Vagina (tissue), 2 donors: ENCODE measurements at regions not wholly inside any gene's neighbourhood (a gene's known extent, or its start where the extent isn't known, plus 50 kb on each side); places are given as distances from the start of the nearest gene placed in this dataset.
A peak's percentile ranks its signal among the peaks of the same experiment; 100 is the strongest.

Experiments
- DNase-seq, 2 donors: peaks; one replicate each; pipeline ENCODE4 v3.0.0-alpha.2; 2017; ENCODE audit errors: extremely low spot score in 2 of 2
- H3K27ac ChIP-seq: fragments of 200-600 bp; sonication (generic); one replicate; pipeline ENCODE4 v1.5.1; 2019
- H3K27me3 ChIP-seq: fragments of 200-600 bp; sonication (generic); one replicate; pipeline ENCODE4 v1.5.1; 2019
- H3K36me3 ChIP-seq, 2 donors: fragments of 200-600 bp; sonication (generic); one replicate each; pipeline ENCODE4 v1.5.1; 2017 to 2019
- H3K4me1 ChIP-seq: fragments of 200-600 bp; sonication (generic); one replicate; pipeline ENCODE4 v1.5.1; 2019
- H3K4me3 ChIP-seq, 2 donors: fragments of 200-600 bp; sonication (generic); 1 replicate in 1 of 2; 2 replicates in 1 of 2; pipeline ENCODE4 v1.5.1; 2016 to 2019
- H3K9me3 ChIP-seq: fragments of 200-600 bp; sonication (generic); one replicate; pipeline ENCODE4 v1.5.1; 2019
- POLR2A ChIP-seq, 2 donors: fragments of 450-650 bp; IDR thresholded peaks; one replicate each; pipeline ENCODE4 v1.6.1; 2017; ENCODE audit warnings: antibody characterized with exemption in 2 of 2, mild to moderate bottlenecking in 2 of 2, moderate library complexity in 2 of 2
- POLR2AphosphoS5 ChIP-seq, 2 donors: sonication (generic); formaldehyde crosslinking; IDR thresholded peaks; one replicate each; pipeline ENCODE4 v1.9.0; 2017; ENCODE audit warnings: antibody characterized with exemption in 2 of 2, mild to moderate bottlenecking in 2 of 2, low read depth in 1 of 2; ENCODE audit not compliant: insufficient read depth in 1 of 2
- intact Hi-C: fragments of 100-400 bp; cut with DNase I; formaldehyde crosslinking; loops from one replicate; pipeline ENCODE4 v1.15.1; 2023
- TF ChIP-seq, protein P1 (sequence below), 3 experiments: fragments of 450-650 bp in 2 of 3; fragments of 200-600 bp in 1 of 3; sonication (generic) in 1 of 3; IDR thresholded peaks; one replicate each; pipeline ENCODE4 v1.5.1; 2017 to 2019; ENCODE audit warnings: antibody characterized with exemption in 3 of 3, mild to moderate bottlenecking in 2 of 3, moderate library complexity in 2 of 3

DNA sequence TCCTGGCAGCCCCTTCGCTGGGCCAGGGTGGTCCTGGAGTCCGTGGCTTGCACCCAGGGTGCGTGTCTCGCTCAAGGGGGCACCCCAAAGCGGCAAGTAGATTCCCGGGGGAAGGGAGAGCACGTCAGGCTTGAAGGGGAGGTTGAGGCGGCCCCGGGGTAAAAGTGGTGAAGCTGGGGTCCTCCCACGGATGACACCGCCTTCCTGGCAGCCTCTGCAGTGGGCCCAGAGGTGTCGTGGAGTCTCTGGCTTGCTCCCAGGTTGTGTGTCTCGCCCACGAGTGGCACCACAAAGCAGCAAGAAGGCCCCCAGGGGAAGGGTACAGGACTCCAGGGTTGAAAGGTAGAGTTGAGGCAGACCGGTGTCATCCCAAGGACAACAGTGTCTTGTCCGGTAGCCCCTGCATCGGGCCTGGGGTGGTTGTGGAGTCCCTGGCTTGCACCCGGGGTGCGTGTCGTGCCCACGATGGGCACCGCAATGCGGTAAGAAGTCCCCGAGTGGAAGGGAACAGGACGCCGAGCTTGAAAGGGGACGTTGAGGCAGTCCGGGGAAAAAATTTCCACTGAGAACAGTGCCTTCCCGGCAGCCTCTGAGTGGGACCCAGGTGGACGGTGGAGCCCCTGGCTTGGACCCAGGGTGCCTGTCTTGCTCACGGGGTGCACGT, 158.0 kb upstream of the ALG10B start:
- no peak overlapping the region for H3K4me3 ChIP-seq
- intact Hi-C loops, result no loop called here
- H3K27ac ChIP-seq, result no peak overlapping the region
- H3K36me3 ChIP-seq, result no peaks in the 10 kb centered on the region
- TF ChIP-seq, protein P1, sequence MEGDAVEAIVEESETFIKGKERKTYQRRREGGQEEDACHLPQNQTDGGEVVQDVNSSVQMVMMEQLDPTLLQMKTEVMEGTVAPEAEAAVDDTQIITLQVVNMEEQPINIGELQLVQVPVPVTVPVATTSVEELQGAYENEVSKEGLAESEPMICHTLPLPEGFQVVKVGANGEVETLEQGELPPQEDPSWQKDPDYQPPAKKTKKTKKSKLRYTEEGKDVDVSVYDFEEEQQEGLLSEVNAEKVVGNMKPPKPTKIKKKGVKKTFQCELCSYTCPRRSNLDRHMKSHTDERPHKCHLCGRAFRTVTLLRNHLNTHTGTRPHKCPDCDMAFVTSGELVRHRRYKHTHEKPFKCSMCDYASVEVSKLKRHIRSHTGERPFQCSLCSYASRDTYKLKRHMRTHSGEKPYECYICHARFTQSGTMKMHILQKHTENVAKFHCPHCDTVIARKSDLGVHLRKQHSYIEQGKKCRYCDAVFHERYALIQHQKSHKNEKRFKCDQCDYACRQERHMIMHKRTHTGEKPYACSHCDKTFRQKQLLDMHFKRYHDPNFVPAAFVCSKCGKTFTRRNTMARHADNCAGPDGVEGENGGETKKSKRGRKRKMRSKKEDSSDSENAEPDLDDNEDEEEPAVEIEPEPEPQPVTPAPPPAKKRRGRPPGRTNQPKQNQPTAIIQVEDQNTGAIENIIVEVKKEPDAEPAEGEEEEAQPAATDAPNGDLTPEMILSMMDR (IDR thresholded peaks at IDR 0.05), result no peak
- TF ChIP-seq POLR2AphosphoS5 (IDR thresholded peaks at IDR 0.05; ENCODE audit: insufficient read depth in 1 of 2, low read depth in 1 of 2), result no peak
- TF ChIP-seq POLR2A (IDR thresholded peaks at IDR 0.05), result no peak
- H3K9me3 ChIP-seq, result no peaks in the 10 kb centered on the region
- DNase-seq, result peak; percentile 74 to 81
- H3K27me3 ChIP-seq, result no peaks in the 10 kb centered on the region
- H3K4me1 ChIP-seq, result no peaks in the 10 kb centered on the region

DNA sequence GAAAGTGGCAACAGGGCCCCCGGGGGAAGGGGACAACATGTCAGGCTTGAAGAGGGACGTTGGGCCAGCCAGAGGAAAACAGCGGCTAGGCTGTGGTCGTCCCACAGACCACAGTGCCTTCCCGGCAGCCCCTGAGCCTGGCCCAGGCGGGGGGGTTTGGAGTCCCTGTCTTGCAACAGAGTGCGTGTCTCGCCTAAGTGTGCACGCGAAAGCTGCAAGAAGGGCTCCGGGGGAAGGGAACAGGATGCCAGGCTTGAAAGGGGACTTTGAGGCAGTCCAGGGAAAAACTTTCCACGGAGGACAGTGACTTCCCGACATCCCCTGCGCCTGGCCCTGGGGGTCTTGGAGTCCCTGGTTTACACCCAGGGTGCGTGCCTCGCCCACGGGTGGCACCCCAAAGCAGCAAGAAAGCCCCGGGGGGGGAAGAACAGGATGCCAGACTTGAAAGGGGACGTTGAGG, 157.5 kb upstream of the ALG10B start:
- Histone ChIP-seq H3K4me1 (no peaks in the 10 kb centered on the region), H3K27me3 (no peaks in the 10 kb centered on the region), H3K36me3 (no peaks in the 10 kb centered on the region), H3K4me3 (no peak overlapping the region), H3K27ac (no peak overlapping the region), H3K9me3 (no peaks in the 10 kb centered on the region)
- TF ChIP-seq POLR2A (IDR thresholded peaks at IDR 0.05) (no peak), POLR2AphosphoS5 (IDR thresholded peaks at IDR 0.05; ENCODE audit: insufficient read depth in 1 of 2, low read depth in 1 of 2) (no peak)
- TF ChIP-seq, protein P1 (IDR thresholded peaks at IDR 0.05), result no peak
- DNase-seq, result peak; percentile 74 to 82
- intact Hi-C loops, result no loop called here

DNA sequence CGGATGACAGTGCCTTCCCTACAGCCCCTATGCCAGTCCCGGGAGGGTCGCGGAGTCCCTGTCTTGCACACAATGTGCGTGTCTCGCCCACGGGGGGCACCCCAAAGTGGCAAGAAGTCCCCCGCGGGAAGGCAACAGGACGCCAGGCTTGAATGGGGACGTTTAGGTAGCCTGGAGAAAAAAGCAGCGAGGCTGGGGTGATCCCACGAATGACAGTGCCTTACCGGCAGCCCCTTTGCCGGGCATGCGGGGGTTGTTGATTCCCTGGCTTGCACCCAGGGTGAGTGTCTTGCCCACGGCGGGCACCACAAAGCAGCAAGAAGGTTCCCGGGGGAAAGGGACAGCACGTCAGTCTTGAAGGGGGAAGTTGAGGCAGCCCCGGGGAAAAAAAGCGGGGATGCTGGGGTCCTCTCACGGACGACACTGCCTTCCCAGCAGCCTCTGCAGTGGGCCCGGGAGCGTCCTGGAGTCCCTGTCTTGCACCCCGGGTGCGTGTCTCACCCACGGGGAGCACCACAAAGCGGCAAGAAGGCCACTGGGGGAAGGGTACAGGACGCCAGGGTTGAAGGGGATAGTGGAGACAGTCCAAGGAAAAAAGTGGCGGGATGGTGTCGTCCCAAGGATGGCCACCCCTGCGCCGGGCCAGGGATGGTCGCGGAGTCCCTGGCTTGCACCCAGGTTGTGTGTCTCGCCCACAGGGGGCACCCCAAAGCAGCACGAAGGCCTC, 156.8 kb upstream of the ALG10B start:
- Histone ChIP-seq H3K27ac (no peak overlapping the region), H3K4me1 (no peaks in the 10 kb centered on the region), H3K9me3 (no peaks in the 10 kb centered on the region), H3K36me3 (no peaks in the 10 kb centered on the region), H3K27me3 (no peaks in the 10 kb centered on the region), H3K4me3 (no peak overlapping the region)
- DNase-seq, result peak in 1 of 2 donors; percentile 72
- intact Hi-C loops, result no loop called here
- TF ChIP-seq POLR2A (IDR thresholded peaks at IDR 0.05) (no peak), POLR2AphosphoS5 (IDR thresholded peaks at IDR 0.05; ENCODE audit: insufficient read depth in 1 of 2, low read depth in 1 of 2) (no peak)
- TF ChIP-seq, protein P1 (IDR thresholded peaks at IDR 0.05), result no peak

DNA sequence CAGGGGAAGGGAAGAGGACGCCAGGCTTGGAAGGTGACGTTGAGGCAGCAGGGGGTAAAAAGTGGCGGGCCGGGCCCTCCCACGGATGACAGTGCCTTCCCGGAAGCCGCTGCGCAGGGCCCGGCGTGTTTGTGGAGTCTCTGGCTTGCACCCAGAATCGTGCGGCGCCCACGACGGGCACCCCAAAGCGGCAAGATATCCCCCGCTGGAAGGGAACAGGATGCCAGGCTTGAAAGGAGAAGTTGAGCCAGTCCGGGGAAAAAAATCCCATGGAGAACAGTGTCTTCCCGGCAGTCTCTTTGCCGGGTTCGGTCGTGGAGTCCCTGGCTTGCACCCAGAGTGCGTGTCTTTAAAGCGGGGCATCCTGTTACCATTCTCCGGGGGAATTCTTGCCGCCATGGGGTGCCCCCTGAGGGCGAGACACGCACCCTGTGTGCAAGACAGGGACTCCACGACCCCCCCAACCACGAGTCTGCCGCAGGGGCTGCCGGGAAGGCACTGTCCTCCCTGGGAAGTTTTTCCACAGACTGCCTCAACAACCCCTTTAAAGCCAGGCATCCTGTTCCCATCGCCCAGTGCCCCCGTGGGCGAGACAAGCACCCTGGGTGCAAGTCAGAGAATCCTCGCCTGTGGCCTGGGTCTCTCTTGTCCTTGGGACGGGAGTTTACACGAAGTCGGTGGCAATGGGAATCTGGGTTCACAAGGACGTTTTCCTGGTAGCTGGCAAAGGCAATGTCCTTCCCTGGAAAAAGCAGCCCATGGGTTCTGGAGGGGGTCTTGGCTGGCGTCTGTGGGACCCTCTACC, 156.1 kb upstream of the ALG10B start:
- Histone ChIP-seq H3K4me1 (no peaks in the 10 kb centered on the region), H3K36me3 (no peaks in the 10 kb centered on the region), H3K27ac (no peak overlapping the region), H3K4me3 (no peak overlapping the region), H3K9me3 (no peaks in the 10 kb centered on the region), H3K27me3 (no peaks in the 10 kb centered on the region)
- TF ChIP-seq, protein P1 (IDR thresholded peaks at IDR 0.05), result no peak
- TF ChIP-seq POLR2AphosphoS5 (IDR thresholded peaks at IDR 0.05; ENCODE audit: insufficient read depth in 1 of 2, low read depth in 1 of 2), result no peak
- no peak for TF ChIP-seq POLR2A (IDR thresholded peaks at IDR 0.05)
- peak in 1 of 2 donors; percentile 79 for DNase-seq
- intact Hi-C loops, result no loop called here
